HUDEP-2 (cell line): ENCODE measurements at regions not wholly inside any gene's neighbourhood (a gene's known extent, or its start where the extent isn't known, plus 50 kb on each side); places are given as distances from the start of the nearest gene placed in this dataset.
"Not testable (repeated sequence)": the region's sequence is repeated elsewhere in the genome, so short reads cannot be mapped to it uniquely, and the experiment has no call there.

Source experiments
- DNase-seq, 76 experiments: peaks; one replicate each; lab custom pipeline; 2025; ENCODE audit not compliant: unreplicated experiment in 76 of 76; lab: John Stamatoyannopoulos, UW

- no peak for DNase-seq
Observed at GRCh38 chr13:44146138-44146537, 227.5 kb upstream of the SERP2 start.

GRCh38 chr13:44147233-44147632 is 226.4 kb upstream of the SERP2 start:
- DNase-seq: no peak

- no peak for DNase-seq
Observed at GRCh38 chr13:44147648-44148047, 226.0 kb upstream of the SERP2 start.

GRCh38 chr13:44148159-44148914 is 225.3 kb upstream of the SERP2 start:
- no peak for DNase-seq

GRCh38 chr13:44149231-44149630 is 224.4 kb upstream of the SERP2 start:
- DNase-seq: not testable (repeated sequence)

GRCh38 chr13:44149821-44150220 is 223.8 kb upstream of the SERP2 start:
- no peak for DNase-seq

- no peak for DNase-seq
Observed at GRCh38 chr13:44151474-44151873, 222.2 kb upstream of the SERP2 start.

GRCh38 chr13:44153496-44153895 is 220.1 kb upstream of the SERP2 start:
- DNase-seq: no peak

- no peak for DNase-seq
Observed at GRCh38 chr13:44155422-44156293, 218.0 kb upstream of the SERP2 start.

GRCh38 chr13:44156294-44156658 is 217.3 kb upstream of the SERP2 start:
- DNase-seq: no peak

GRCh38 chr13:44157606-44158005 is 216.0 kb upstream of the SERP2 start:
- DNase-seq: no peak

- DNase-seq: no peak
Observed at GRCh38 chr13:44158098-44158521, 215.5 kb upstream of the SERP2 start.

GRCh38 chr13:44158881-44159632 is 214.6 kb upstream of the SERP2 start:
- no peak for DNase-seq

- no peak for DNase-seq
Observed at GRCh38 chr13:44159633-44160279, 213.9 kb upstream of the SERP2 start.

- DNase-seq: no peak
Observed at GRCh38 chr13:44160591-44161191, 212.9 kb upstream of the SERP2 start.

GRCh38 chr13:44163108-44163507 is 210.5 kb upstream of the SERP2 start:
- no peak for DNase-seq

GRCh38 chr13:44165221-44165888 is 208.3 kb upstream of the SERP2 start:
- no peak for DNase-seq

GRCh38 chr13:44165889-44166496 is 207.6 kb upstream of the SERP2 start:
- DNase-seq: no peak
